Cardiac septum (tissue), 1 donor: ENCODE measurements at regions not wholly inside any gene's neighbourhood (a gene's known extent, or its start where the extent isn't known, plus 50 kb on each side); places are given as distances from the start of the nearest gene placed in this dataset.
"Not testable (repeated sequence)": the region's sequence is repeated elsewhere in the genome, so short reads cannot be mapped to it uniquely, and the experiment has no call there.

Experiments
- DNase-seq: peaks from one replicate; pipeline ENCODE4 v3.0.0-alpha.2; 2020; ENCODE audit warnings: low spot score
- intact Hi-C: fragments of 100-400 bp; cut with DNase I; formaldehyde crosslinking; loops from one replicate; pipeline ENCODE4 v1.14.0; 2022
- donor health status: DM: no; HTN: no; CAD: no.

- intact Hi-C loops, DNase-seq: not testable (repeated sequence)
These were observed 265.2 kb upstream of the HTR1E start for GRCh38 chr6:86672125-86672524.

GRCh38 chr6:86657192-86657591 is 280.1 kb upstream of the HTR1E start:
- intact Hi-C loops: no loop called here
- no peak for DNase-seq

GRCh38 chr6:86629123-86629522 is 308.2 kb upstream of the HTR1E start:
- DNase-seq: no peak
- intact Hi-C loops: no loop called here

- intact Hi-C loops: no loop called here
These were observed 317.9 kb upstream of the HTR1E start for GRCh38 chr6:86619428-86619827.

GRCh38 chr6:86615299-86615698 is 322.0 kb upstream of the HTR1E start:
- intact Hi-C loops: no loop called here
- DNase-seq: no peak

More at GRCh38 chr6:86619428-86619827, 317.9 kb upstream of the HTR1E start:
- no peak for DNase-seq

GRCh38 chr6:86609549-86610388 is 327.6 kb upstream of the HTR1E start:
- intact Hi-C loops: no loop called here

GRCh38 chr6:86603364-86603763 is 334.0 kb upstream of the HTR1E start:
- intact Hi-C loops, DNase-seq: not testable (repeated sequence)

More at GRCh38 chr6:86609549-86610388, 327.6 kb upstream of the HTR1E start:
- no peak for DNase-seq

GRCh38 chr6:86602093-86602492 is 335.2 kb upstream of the HTR1E start:
- DNase-seq, intact Hi-C loops: not testable (repeated sequence)

- DNase-seq, intact Hi-C loops: not testable (repeated sequence)
These were observed 338.4 kb upstream of the HTR1E start for GRCh38 chr6:86598969-86599368.

- no peak for DNase-seq
- intact Hi-C loops: no loop called here
These were observed 341.7 kb upstream of the HTR1E start for GRCh38 chr6:86595641-86596040.

- no peak for DNase-seq
- intact Hi-C loops: no loop called here
These were observed 351.1 kb upstream of the HTR1E start for GRCh38 chr6:86586195-86586594.

- no peak for DNase-seq
- intact Hi-C loops: no loop called here
These were observed 355.5 kb upstream of the HTR1E start for GRCh38 chr6:86581833-86582232.

- intact Hi-C loops: no loop called here
- no peak for DNase-seq
These were observed 374.1 kb upstream of the HTR1E start for GRCh38 chr6:86563197-86563596.

- intact Hi-C loops: no loop called here
These were observed 379.0 kb upstream of the HTR1E start for GRCh38 chr6:86558318-86558717.

GRCh38 chr6:86537292-86537861 is 400.0 kb upstream of the HTR1E start:
- intact Hi-C loops: no loop called here
- no peak for DNase-seq

More at GRCh38 chr6:86558318-86558717, 379.0 kb upstream of the HTR1E start:
- DNase-seq: no peak

- no peak for DNase-seq
- intact Hi-C loops: no loop called here
These were observed 401.2 kb upstream of the HTR1E start for GRCh38 chr6:86536121-86536520.

- DNase-seq: no peak
- intact Hi-C loops: no loop called here
These were observed 402.2 kb upstream of the HTR1E start for GRCh38 chr6:86535100-86535499.

GRCh38 chr6:86529635-86530034 is 407.7 kb upstream of the HTR1E start:
- no peak for DNase-seq
- intact Hi-C loops: no loop called here

GRCh38 chr6:86526238-86526637 is 411.1 kb upstream of the HTR1E start:
- DNase-seq: no peak
- intact Hi-C loops: no loop called here

GRCh38 chr6:86516087-86516486 is 421.2 kb upstream of the HTR1E start:
- intact Hi-C loops: no loop called here

GRCh38 chr6:86511962-86512361 is 425.4 kb upstream of the HTR1E start:
- intact Hi-C loops: no loop called here
- no peak for DNase-seq

More at GRCh38 chr6:86516087-86516486, 421.2 kb upstream of the HTR1E start:
- DNase-seq: no peak
